GM11168 (cell line): ENCODE measurements at regions not wholly inside any gene's neighbourhood (a gene's known extent, or its start where the extent isn't known, plus 50 kb on each side); places are given as distances from the start of the nearest gene placed in this dataset.

Experiments
- in situ Hi-C: fragments of 300-500 bp; cut with MboI; formaldehyde crosslinking; loops from one replicate; pipeline ENCODE4 v1.12.0; 2022; ENCODE audit warnings: low sequenced_read_pairs; ENCODE audit not compliant: unreplicated experiment

DNA sequence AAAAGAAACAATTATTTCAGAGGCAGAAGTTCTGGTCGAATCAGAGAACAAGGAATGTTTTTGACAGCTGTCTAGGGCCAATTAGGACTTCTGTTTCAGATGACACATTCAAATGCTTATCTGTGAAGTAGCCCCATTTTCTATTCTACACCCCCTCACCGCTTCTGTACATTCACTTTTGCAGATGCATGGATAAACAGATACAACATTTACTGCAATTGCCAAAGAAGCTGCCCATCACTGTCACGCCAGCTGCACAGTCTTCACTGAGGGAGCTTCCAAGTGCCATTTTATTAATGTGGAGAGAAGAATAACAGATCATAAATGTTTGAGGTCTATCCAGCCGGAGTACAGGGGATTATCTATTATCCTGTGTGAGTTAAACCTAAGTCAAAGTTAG lies 426.8 kb upstream of the ARID1B start:
- in situ Hi-C loops: no loop called here

DNA sequence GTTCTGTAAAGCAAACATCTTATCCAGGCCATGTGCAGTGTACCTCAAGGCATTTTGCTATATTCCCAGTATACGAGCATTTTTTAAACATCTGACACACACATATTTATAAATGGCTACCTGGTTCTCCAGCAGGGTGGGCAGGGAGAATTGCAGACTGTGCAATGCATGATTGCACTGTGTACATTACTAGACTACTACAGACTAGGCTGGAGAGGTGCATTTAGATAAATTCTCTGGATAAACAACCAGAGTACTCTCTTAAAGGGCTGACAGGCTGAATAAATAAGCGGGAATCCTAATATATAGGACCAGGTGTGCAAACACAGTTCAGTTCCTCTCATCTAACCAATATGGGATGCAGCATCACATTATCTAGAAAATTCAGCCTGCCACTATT lies 428.3 kb upstream of the ARID1B start:
- in situ Hi-C loops: no loop called here

DNA sequence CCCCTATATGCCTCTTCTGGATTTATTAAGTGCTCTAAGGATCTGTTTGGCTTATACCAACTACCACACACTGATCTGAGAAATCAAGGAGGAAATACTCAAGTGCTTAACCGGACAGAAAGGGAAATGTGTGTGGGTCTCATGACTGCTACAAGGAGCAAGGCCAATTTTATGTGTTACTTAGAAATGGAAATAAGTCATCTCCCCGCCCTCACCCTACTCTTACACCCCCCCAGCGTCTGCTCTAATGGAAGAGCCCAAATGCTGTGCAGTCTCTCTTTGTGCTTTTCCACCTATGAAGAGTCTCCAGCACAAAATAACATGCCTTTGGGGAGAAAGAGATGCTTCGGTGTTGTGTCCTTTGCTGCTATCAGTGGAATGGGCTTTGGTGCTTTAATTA lies 428.8 kb upstream of the ARID1B start:
- in situ Hi-C loops: no loop called here

DNA sequence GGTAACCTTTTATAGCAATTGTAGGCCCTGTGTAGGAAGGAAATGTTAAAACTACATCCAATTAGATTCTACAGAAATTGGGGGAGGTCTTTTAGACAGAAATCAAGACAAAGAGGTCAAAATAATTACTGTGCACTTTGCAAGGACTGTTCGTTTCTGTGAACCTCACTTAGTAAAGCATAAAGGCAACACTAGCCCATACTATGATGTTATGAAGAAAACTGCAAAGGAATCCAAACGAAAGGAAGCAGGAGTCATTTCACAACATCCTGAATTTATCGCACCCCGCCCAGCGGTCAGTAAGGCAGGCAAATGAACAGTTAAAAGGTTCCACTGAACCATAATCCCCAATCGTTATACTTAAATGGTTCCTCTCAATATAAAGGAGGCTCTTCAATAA lies 429.5 kb upstream of the ARID1B start:
- in situ Hi-C loops: no loop called here

DNA sequence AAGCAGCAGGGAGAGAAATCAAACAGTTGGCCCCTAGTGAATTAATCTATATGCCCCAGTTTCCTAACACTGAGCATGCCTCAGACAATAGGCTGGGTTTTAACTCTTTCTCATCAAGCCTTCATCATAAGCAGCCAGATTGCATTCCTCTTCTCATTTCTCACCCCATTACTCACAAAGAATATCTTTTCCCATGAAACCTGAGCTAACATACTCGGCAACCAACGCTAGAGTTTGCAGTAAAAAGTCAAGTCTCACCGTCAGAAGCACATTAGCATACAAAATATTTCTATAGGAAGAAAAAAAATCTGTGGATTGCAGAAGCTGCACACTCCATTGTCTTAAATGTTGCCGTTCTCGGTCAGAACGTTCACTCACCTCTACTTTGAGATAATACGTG lies 429.9 kb upstream of the ARID1B start:
- in situ Hi-C loops: no loop called here

DNA sequence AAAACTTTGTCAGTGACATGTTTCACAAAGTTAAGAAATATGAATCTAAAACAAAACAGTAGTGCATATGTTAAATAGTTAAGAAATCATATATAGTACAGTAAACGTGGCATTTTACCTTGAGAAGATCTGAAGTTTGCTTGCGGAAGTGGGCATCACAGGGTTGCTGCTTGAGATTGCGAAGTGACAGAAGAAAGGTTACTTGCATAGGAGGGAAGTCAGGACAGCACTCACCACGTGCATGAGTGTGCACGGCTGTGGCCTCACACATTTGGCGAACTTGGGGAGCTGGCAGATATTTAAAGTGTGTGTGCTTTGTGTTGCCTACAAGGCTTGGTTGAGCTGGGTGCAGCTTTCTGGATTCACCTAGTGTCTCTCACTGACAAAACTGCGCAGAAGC lies 431.5 kb upstream of the ARID1B start:
- in situ Hi-C loops: no loop called here

DNA sequence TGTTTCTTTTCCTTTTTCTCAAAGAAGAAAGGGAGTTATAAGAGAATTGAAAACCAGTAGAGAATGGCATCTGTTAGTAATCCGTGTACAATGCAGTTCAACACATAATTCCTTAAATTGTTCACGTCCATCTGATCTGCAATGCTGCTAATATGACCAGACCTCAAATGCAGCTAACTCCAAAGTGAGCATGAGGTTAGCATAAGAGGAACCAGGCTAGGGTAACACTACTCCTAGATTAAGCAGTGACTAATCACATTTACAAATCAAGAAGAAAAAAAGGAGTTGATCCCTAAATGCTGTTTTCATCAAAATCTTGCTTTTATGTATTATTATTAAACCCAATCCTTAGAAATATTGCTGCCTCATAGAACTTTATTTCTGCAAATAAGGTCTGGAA lies 432.7 kb upstream of the ARID1B start:
- in situ Hi-C loops: no loop called here

DNA sequence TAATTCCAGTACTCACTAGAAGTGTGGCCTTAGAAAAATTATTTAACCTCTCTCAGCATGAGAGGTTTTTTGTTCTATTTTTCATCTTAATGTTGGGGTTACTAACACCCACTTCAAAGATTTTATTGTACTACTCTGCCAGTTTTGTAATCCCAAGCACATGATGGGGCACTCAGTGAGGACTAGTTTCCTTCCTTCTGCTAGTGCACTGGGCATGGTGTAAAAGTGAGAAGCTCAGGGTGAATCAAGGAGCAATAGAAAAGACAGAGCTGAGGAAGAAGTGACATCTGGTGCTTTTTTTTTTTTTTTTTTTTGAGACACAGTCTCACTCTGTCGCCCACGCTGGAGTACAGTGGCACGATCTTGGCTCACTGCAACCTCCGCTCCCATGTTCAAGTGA lies 439.4 kb upstream of the ARID1B start:
- in situ Hi-C loops: no loop called here

DNA sequence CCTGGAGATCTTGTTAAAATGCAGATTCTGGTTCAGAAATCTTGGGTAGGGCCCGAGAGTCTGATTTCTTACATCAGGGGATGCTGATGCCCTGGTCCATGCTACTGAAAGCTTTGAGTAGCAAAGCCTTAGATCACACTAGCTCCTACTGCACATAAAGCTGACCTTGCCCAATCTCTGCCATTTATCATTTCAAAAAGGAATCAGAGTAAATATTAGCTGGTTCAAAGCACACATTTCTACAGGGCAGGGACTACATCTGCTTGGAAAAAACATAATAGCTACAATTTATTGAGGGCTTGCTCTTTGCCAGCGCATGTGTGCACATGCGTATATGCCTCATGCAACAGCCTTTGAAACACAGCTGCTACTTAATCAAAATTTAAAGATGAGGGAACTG lies 440.4 kb upstream of the ARID1B start:
- in situ Hi-C loops: no loop called here

DNA sequence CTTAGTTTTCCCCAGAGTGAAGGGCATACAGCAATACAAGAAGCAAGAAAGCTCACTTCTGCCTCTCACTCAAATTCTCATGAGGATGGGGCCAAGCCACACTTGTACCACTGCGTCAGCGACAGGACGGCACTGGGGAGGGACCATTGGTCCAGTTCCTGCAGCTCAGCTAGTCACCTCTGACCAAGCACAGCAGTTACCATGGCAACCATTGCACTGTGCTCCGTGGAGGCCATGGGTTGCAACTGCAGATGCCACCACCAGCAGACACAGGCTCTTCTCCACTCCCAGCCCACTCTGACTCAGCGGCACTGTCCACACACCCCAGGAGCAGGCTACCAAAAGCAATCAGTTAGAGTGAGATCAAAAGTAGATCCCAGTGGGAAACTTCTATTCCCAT lies 441.1 kb upstream of the ARID1B start:
- in situ Hi-C loops: no loop called here

DNA sequence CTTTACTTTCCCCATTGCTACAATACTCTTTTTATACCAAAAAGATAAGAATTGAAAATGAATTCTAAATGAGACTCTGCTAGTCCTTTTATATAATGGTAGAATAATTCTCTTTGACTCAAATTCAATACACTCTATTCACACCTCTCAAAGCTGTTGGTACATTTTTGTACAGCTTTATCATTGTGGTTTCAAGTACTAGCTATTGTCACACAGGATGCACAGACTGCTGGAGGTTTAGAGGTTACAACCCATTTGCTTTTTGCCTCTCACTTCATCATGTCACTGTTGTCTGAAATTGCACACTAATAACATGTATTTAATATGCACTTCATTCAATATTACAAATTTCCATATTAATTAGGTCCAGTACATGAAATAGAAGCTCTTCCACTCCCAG lies 442.2 kb upstream of the ARID1B start:
- in situ Hi-C loops: no loop called here

DNA sequence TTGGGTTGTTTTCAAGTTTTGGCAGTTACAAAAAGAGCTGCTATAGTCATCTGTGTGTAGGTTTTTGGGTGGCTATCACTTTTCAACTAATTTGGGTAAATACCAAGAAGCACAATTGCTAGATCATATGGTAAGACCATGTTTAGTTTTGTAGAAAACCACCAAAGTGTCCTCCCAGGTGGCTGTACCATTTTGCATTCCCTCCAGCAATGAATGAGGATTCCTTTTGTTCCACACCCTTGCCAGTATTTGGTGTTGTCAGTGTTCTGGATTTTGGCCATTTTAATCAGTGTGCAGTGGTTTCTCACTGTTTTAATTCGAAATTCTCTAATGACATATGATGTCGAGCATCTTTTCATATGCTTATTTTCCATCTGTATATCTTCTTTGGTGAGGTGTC lies 457.5 kb upstream of the ARID1B start:
- in situ Hi-C loops: no loop called here

DNA sequence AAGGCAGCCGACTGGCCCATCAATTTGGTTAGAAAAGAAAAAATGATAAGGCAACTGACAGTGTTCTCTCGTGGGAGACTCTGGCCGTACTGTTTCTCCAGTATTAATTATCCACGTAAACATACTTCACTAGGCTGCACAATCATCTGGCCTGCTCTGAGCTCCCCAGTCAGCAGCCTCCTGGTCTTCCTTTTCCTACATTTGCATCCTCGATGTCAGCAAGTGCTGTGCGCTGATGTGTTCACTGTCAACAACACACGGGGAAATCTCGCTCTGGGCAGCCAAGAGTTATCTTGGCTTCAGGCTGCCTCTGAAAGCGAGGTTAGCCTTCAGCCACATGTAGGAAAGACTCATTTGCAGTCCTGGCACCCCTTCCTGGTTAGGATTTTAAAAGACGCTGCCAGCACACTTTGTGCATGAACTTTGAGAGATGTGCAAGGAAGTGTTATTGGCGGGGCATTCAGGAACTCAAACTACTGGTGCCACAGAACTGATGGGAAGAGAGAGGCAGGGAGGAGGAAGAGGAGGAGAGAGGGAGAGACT lies 460.5 kb upstream of the ARID1B start:
- in situ Hi-C loops: no loop called here

DNA sequence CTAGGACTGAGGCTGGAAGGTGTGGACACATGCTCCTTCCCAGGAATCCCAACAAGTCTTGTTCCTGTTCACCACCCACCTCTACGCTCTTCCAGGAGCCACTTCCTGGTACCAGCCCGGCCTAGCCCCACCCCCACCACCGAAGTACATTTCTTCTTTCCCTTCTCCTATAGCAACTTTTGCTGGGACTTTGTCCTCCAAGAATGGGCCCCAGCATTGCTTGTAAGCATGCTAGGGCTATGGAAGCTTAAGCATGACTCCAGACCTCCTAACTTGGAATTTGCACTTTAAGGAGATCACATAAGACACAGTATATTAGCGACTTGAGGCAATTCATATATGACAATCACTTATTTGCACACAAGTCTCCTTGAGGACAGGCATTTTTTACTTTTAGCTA lies 462.0 kb upstream of the ARID1B start:
- in situ Hi-C loops: no loop called here

DNA sequence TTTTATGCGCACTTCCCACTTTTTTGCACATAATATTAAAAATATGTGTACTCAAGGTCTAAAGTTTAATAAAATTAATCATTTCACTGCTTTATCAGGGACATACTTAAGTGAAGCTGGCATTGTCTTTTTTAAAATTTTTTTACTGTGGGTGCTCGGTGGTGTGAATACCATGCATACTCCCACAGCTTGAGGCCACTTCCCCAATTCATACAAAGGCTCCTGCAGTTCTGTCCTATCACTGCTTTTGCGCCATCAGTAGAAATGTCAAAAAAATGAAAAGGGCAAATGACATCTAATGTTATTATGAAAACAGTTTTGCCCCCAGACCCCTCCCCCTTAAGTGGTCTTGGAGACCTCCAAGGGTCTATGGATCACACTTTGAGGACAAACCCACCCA lies 464.1 kb upstream of the ARID1B start:
- in situ Hi-C loops: no loop called here

DNA sequence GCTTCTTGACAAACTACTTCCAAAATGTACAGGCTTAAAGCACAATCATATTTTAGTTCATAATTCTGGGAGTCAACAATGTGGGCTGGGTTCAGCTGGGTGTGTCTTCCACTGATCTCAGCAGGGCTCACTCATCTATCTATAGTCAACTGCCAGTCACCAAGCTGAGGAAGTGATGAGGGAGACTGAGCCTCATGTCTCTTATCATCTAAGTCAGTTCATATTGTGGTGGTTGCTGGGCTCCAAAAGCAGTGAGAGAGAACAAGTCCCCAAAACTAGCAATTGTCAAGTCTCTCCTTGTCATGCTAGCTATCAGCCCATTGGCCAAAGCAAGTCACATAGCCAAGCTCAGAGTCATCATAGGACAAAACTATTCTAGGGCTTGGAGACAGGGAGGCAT lies 465.9 kb upstream of the ARID1B start:
- in situ Hi-C loops: no loop called here

DNA sequence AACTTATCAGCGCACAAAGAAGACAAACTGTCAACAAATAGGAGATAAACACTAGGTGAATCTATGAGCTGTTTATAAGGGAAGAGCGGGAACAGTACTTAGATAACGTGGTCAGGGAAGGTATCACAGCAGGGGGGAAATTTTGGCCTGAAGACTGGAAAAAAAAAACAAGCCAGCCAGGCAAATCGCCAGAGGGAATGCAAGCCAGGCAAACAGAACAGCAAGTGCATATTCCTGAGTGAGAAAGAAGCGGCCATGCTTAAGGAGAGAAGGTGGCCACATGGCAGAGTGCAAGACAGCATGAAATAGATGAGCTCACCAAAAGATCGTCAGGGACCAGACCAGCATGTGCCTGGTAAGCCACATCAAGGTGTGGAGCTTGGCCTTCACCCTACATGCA lies 466.5 kb upstream of the ARID1B start:
- in situ Hi-C loops: no loop called here

DNA sequence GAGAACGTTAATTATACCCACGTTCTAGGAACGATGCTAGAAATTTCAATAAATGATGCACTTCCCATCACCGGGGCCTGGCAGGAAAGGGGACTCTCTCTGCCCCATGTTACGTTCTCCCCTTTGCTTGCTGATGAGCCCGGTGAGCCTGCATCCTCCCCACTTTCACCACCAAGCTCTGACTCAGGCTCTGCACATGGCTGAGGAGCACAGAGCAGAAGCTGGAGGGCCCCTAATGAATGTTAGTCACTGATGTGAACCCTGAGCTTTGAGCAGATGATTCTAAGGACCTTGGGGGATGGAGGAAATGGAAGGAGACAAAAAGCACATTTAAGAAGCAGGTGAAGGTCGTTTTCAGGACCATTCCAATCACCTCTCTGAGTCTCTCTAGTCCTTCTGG lies 468.2 kb upstream of the ARID1B start:
- in situ Hi-C loops: no loop called here

DNA sequence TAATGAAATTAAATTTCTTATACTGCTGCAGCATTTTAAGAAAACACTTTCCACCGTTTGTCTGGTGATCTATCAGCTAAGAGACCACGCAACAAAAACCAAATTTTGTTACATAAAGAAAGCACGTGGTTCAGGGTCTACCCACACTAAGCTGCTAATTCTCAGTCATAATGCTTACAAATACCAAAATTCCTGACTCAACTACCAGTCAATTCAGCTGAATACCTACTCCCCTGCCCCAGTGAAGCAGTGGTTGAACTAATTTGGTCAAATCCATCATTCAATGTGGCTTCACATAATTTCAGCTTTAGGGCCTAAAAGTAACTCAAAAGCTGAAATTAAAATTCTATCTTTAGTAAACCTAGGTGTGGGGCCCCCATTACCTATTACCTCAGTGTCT lies 468.6 kb upstream of the ARID1B start:
- in situ Hi-C loops: no loop called here

DNA sequence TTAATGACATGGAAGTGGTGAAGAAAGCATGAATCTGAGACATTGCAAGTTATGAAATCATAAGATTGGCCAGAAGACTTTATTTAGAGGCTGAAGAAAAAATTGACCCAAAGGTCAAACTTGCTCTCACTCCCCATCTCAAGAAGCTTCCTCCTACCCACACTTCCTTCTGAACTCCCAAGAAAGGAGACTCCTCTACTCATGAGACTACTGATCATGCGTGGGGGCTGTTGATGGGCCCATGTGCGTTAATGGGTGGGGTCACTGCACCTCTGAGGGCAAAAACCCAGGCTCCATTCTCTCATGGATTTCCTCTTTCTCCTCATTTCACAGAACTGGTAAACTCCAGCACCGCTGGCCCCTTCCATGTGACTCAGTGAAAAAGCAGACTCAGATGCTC lies 470.6 kb upstream of the ARID1B start:
- in situ Hi-C loops: no loop called here

DNA sequence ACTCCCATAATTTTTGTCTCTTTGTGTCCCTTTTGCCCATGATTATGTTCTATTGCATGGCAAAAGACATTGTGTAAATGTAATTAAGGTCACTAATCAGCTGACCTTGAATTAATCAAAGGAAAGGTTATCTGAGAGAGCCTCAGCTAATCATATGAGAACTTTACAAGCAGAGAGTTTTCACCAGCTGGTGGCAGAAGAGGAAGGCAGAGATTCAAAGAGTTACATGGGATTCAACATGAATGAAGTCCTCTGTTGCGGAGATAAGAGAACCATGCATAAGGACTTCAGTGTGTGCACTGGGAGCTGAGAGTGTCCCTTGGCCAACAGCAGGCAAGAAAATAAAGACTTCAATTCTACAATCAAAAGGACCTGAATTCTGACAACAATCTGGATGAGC lies 494.1 kb upstream of the ARID1B start:
- in situ Hi-C loops: no loop called here

DNA sequence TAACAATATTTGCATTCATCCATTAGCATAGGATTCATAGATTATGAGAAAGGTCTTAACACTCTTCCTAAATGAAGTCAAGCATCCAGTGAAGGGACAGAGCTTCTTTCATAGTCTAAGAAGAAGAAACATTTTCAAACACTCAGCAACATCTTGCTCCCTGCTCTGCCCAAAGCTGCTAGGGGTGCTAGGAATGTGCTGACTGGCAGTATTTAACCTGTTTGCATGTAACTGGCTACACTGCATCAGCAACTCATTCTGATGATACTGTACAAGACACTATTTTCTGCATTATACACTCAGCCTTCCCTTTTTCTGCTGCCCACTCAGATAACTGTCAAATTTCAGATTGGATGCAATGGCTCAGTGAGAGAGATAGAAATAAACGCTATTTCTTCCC lies 495.1 kb upstream of the ARID1B start:
- in situ Hi-C loops: no loop called here

DNA sequence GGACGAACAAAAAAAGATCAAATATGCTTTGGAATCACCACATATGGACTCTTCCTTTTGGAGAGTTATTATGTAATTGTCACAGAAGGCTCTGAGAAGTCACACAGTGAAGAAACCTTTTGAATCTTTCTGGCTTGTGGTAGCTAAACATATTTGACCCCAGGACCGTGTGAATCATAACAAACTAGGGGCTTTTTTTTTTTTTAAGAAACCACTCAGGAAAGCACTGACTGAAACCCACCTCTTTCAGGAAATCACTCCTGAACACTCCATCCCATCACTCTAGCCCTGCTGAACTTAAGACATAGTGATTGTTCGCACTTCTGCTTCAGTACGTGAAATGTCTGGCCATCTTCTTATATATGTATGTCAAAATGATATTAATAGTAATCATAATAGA lies 495.9 kb upstream of the ARID1B start:
- in situ Hi-C loops: no loop called here
